ENCODE measurements at regions not wholly inside any gene's neighbourhood (a gene's known extent, or its start where the extent isn't known, plus 50 kb on each side); places are given as distances from the start of the nearest gene placed in this dataset.

DNA sequence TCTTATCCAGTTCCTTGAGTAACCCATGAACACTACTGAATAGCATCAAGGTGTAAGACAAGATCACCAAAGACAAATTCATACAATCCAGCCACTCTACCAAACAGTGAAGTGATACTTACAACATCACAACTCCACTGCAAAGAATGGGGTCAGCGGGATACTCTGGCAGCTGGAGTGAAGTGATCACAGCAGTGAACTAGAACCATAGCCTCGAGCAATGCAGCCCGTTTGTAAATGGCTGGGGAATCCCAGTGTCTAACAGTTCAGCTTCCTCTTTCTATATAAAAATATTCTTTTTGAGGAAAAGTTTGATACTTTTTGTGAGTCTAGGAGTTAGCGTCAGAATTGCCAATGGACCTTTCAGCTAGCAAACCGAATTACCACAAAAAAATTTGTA lies 515.2 kb downstream of the ZNF608 start:
- DNase-seq (ENCODE audit: low read depth), result no peak
- TF ChIP-seq, protein P1, sequence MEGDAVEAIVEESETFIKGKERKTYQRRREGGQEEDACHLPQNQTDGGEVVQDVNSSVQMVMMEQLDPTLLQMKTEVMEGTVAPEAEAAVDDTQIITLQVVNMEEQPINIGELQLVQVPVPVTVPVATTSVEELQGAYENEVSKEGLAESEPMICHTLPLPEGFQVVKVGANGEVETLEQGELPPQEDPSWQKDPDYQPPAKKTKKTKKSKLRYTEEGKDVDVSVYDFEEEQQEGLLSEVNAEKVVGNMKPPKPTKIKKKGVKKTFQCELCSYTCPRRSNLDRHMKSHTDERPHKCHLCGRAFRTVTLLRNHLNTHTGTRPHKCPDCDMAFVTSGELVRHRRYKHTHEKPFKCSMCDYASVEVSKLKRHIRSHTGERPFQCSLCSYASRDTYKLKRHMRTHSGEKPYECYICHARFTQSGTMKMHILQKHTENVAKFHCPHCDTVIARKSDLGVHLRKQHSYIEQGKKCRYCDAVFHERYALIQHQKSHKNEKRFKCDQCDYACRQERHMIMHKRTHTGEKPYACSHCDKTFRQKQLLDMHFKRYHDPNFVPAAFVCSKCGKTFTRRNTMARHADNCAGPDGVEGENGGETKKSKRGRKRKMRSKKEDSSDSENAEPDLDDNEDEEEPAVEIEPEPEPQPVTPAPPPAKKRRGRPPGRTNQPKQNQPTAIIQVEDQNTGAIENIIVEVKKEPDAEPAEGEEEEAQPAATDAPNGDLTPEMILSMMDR (IDR thresholded peaks at IDR 0.05; ENCODE audit: insufficient read depth, low read depth, low read length), result no peak
- CTCF ChIA-PET, result interaction anchor here (0.6 kb wide), 1 partner anchor 34 kb away, joined by 3 read pairs; no protein-coding TSS in a partner anchor
- Histone ChIP-seq H3K27me3 (ENCODE audit: control insufficient read depth, insufficient read depth, low read length) (no peaks in the 10 kb centered on the region), H3K36me3 (ENCODE audit: control insufficient read depth, insufficient read depth, low read length) (no peaks in the 10 kb centered on the region), H3K4me3 (ENCODE audit: low read depth, low read length) (no peak overlapping the region)
- POLR2A ChIA-PET, result no interaction called here

DNA sequence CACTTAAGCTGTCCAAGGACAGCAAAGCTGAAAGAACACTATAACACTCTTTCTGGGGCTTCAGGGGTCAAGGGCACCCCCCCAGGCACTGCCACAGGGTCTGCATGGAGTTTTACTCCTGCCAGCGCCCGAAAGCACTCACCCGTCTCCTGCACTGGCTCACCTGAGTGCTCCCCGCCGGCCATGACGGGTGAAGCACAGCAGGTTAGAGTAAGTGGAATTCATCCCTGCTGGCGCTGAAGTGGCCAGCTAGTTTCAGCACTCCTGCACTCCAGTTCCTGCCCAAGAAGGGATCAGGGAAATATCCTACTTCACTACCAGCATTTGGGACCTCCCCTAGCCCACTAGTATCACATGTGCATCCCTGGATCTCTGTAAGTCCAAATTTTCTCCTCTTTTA lies 516.0 kb downstream of the ZNF608 start:
- no peaks in the 10 kb centered on the region for H3K27me3 ChIP-seq (ENCODE audit: control insufficient read depth, insufficient read depth, low read length)
- no peak for DNase-seq (ENCODE audit: low read depth)
- TF ChIP-seq, protein P1 (IDR thresholded peaks at IDR 0.05; ENCODE audit: insufficient read depth, low read depth, low read length), result no peak
- ChIA-PET CTCF (no interaction called here), POLR2A (no interaction called here)
- no peak overlapping the region for H3K4me3 ChIP-seq (ENCODE audit: low read depth, low read length)
- no peaks in the 10 kb centered on the region for H3K36me3 ChIP-seq (ENCODE audit: control insufficient read depth, insufficient read depth, low read length)

DNA sequence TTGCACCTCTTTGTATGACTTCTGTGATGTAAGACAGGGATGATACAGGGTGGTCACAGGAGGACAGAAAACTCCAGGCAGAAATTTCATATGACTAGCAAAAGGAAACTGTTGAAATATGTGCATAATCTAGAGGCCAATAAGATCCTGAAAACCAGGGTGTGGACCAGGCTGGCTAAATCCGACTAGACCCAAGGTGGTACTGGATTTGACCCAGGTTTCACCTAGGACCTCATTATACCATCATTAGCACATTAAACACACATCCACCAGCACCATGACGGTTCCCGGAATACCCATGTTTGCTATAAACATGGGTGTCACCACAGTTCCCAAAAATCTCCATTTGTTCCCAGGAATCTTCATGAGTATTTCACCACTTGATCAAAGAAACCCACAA lies 517.1 kb downstream of the ZNF608 start:
- CTCF ChIA-PET, result no interaction called here
- Histone ChIP-seq H3K27me3 (ENCODE audit: control insufficient read depth, insufficient read depth, low read length) (no peaks in the 10 kb centered on the region), H3K36me3 (ENCODE audit: control insufficient read depth, insufficient read depth, low read length) (no peaks in the 10 kb centered on the region), H3K4me3 (ENCODE audit: low read depth, low read length) (no peak overlapping the region)
- POLR2A ChIA-PET, result no interaction called here
- TF ChIP-seq, protein P1 (IDR thresholded peaks at IDR 0.05; ENCODE audit: insufficient read depth, low read depth, low read length), result no peak
- DNase-seq (ENCODE audit: low read depth), result no peak

DNA sequence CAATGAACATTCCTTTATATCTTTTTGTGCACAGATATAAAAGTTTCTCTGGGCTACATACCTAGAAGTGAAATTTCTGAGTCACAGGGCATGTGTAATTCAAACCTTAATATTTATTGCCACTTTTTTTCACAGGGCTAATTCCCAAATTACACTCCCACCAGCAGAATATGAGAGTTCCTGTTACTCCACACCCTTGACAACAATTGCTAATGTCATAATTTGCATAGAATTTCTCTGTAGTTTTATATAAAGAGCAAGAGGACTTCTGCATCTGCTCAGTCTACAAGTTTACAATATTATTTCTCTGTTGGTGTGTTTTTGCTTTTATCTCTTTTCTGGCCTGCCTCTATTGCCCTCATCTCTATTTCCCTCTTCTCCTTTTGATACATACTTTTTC lies 518.5 kb downstream of the ZNF608 start:
- ChIA-PET CTCF (no interaction called here), POLR2A (no interaction called here)
- TF ChIP-seq, protein P1 (IDR thresholded peaks at IDR 0.05; ENCODE audit: insufficient read depth, low read depth, low read length), result no peak
- Histone ChIP-seq H3K27me3 (ENCODE audit: control insufficient read depth, insufficient read depth, low read length) (no peaks in the 10 kb centered on the region), H3K4me3 (ENCODE audit: low read depth, low read length) (no peak overlapping the region), H3K36me3 (ENCODE audit: control insufficient read depth, insufficient read depth, low read length) (no peaks in the 10 kb centered on the region)
- no peak for DNase-seq (ENCODE audit: low read depth)

DNA sequence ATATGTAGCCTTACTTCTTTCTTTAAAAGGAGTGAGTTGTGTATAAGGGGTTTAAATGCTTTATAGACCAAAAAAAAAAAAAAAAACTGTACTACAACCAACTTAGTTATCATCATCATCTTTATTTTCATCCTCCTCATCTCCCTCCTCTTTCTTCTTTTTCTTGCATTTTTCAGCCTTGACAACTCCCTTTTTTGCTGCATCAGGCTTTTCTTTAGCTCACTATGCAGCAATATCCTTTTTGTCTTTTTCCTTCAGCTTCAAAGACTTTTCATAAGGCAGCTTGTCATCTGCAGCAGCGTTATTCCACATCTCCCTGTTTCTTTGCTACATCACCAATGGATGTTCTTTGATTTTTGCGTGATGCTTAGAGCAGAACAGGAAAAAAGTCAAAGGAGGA lies 526.0 kb downstream of the ZNF608 start:
- no peak for DNase-seq (ENCODE audit: low read depth)
- Histone ChIP-seq H3K4me3 (ENCODE audit: low read depth, low read length) (no peak overlapping the region), H3K36me3 (ENCODE audit: control insufficient read depth, insufficient read depth, low read length) (no peaks in the 10 kb centered on the region), H3K27me3 (ENCODE audit: control insufficient read depth, insufficient read depth, low read length) (no peaks in the 10 kb centered on the region)
- POLR2A ChIA-PET, result no interaction called here
- CTCF ChIA-PET, result no interaction called here
- TF ChIP-seq, protein P1 (IDR thresholded peaks at IDR 0.05; ENCODE audit: insufficient read depth, low read depth, low read length), result no peak
